Neutrophil (primary cell): ENCODE measurements at regions not wholly inside any gene's neighbourhood (a gene's known extent, or its start where the extent isn't known, plus 50 kb on each side); places are given as distances from the start of the nearest gene placed in this dataset.

Experiments
- H3K27ac ChIP-seq: fragments of 200-600 bp; sonication (generic); 2 replicates; pipeline ENCODE4 v1.5.1; 2016; ENCODE audit warnings: mild to moderate bottlenecking, moderate library complexity
- H3K27me3 ChIP-seq: fragments of 200-600 bp; sonication (generic); 2 replicates; pipeline ENCODE4 v1.6.0; 2016; ENCODE audit warnings: mild to moderate bottlenecking
- H3K36me3 ChIP-seq: fragments of 200-600 bp; sonication (generic); 2 replicates; pipeline ENCODE4 v1.5.1; 2017
- H3K4me1 ChIP-seq, 2 experiments: fragments of 200-600 bp in 1 of 2; sonication (generic) in 1 of 2; 1 replicate in 1 of 2; 2 replicates in 1 of 2; pipeline versions ENCODE4 v1.5.1 to v1.6.1; 2013 to 2016; ENCODE audit warnings: low read depth in 1 of 2, low read length in 1 of 2, mild to moderate bottlenecking in 1 of 2, moderate library complexity in 1 of 2; ENCODE audit not compliant: control insufficient read depth in 1 of 2, insufficient read depth in 1 of 2
- H3K4me3 ChIP-seq, 2 experiments: fragments of 200-600 bp in 1 of 2; sonication (generic) in 1 of 2; 1 replicate in 1 of 2; 2 replicates in 1 of 2; pipeline ENCODE4 v1.5.1; 2013 to 2016; ENCODE audit warnings: low read depth in 1 of 2, low read length in 1 of 2, mild to moderate bottlenecking in 1 of 2, moderate library complexity in 1 of 2
- H3K9me3 ChIP-seq: fragments of 200-600 bp; sonication (generic); 2 replicates; pipeline ENCODE4 v1.5.1; 2016
- CTCF ChIP-seq: fragments of 200-600 bp; sonication (generic); IDR thresholded peaks from 2 replicates; pipeline ENCODE4 v1.5.1; 2016; ENCODE audit warnings: antibody characterized with exemption

GRCh38 chr13:19268331-19268730 is 86.7 kb upstream of the TUBA3C start:
- no peak overlapping the region for H3K27ac ChIP-seq
- H3K36me3 ChIP-seq = no peaks in the 10 kb centered on the region
- no peak for TF ChIP-seq CTCF
- no peaks in the 10 kb centered on the region for H3K9me3 ChIP-seq
- H3K4me3 ChIP-seq = no peak overlapping the region
- H3K4me1 ChIP-seq = no peaks in the 10 kb centered on the region
- H3K27me3 ChIP-seq = no peaks in the 10 kb centered on the region

- Histone ChIP-seq H3K4me1 (no peaks in the 10 kb centered on the region), H3K27me3 (no peaks in the 10 kb centered on the region), H3K9me3 (no peaks in the 10 kb centered on the region), H3K4me3 (no peak overlapping the region), H3K27ac (no peak overlapping the region), H3K36me3 (no peaks in the 10 kb centered on the region)
- TF ChIP-seq CTCF = no peak
Observed at GRCh38 chr13:19267746-19268145, 86.1 kb upstream of the TUBA3C start.

- Histone ChIP-seq H3K4me1 (no peaks in the 10 kb centered on the region), H3K4me3 (no peak overlapping the region), H3K36me3 (no peaks in the 10 kb centered on the region), H3K9me3 (no peaks in the 10 kb centered on the region), H3K27ac (no peak overlapping the region), H3K27me3 (no peaks in the 10 kb centered on the region)
- no peak for TF ChIP-seq CTCF
Observed at GRCh38 chr13:19266979-19267378, 85.4 kb upstream of the TUBA3C start.

GRCh38 chr13:19264711-19265110 is 83.1 kb upstream of the TUBA3C start:
- no peaks in the 10 kb centered on the region for H3K27me3 ChIP-seq

GRCh38 chr13:19252381-19252780 is 70.8 kb upstream of the TUBA3C start:
- no peak overlapping the region for H3K27ac ChIP-seq
- TF ChIP-seq CTCF = no peak

More at GRCh38 chr13:19264711-19265110, 83.1 kb upstream of the TUBA3C start:
- Histone ChIP-seq H3K27ac (no peak overlapping the region), H3K4me3 (no peak overlapping the region), H3K4me1 (no peaks in the 10 kb centered on the region), H3K9me3 (no peaks in the 10 kb centered on the region), H3K36me3 (no peaks in the 10 kb centered on the region)
- no peak for TF ChIP-seq CTCF

More at GRCh38 chr13:19252381-19252780, 70.8 kb upstream of the TUBA3C start:
- Histone ChIP-seq H3K9me3 (no peaks in the 10 kb centered on the region), H3K27me3 (no peaks in the 10 kb centered on the region), H3K4me3 (no peak overlapping the region), H3K4me1 (no peaks in the 10 kb centered on the region), H3K36me3 (no peaks in the 10 kb centered on the region)
